LNCAP (cell line): ENCODE measurements at regions not wholly inside any gene's neighbourhood (a gene's known extent, or its start where the extent isn't known, plus 50 kb on each side); places are given as distances from the start of the nearest gene placed in this dataset.

Experiments used
- TF ChIP-seq, protein P1 (sequence below): fragments of 450-650 bp; IDR thresholded peaks from 2 replicates; pipeline ENCODE4 v1.5.1; 2017; ENCODE audit warnings: mild to moderate bottlenecking

DNA sequence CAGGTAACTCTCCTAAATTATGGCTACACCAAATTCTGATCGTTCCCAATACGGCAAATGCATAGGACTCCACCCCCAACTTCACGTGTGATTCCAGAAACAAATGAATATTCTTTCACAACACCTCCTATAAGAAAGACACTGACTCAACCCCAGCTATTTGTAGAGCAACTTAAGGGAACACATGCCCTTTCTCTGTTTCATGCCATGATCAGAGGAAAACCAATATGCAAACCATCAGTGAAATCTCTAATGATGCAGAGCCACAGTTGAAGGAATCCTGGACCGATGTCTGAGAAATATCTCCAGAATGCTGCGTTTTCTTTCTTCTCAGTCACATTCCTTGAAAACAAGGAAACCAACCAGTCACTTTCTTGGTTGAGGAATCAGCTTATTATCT, 164.2 kb upstream of the PTBP2 start:
- TF ChIP-seq, protein P1, sequence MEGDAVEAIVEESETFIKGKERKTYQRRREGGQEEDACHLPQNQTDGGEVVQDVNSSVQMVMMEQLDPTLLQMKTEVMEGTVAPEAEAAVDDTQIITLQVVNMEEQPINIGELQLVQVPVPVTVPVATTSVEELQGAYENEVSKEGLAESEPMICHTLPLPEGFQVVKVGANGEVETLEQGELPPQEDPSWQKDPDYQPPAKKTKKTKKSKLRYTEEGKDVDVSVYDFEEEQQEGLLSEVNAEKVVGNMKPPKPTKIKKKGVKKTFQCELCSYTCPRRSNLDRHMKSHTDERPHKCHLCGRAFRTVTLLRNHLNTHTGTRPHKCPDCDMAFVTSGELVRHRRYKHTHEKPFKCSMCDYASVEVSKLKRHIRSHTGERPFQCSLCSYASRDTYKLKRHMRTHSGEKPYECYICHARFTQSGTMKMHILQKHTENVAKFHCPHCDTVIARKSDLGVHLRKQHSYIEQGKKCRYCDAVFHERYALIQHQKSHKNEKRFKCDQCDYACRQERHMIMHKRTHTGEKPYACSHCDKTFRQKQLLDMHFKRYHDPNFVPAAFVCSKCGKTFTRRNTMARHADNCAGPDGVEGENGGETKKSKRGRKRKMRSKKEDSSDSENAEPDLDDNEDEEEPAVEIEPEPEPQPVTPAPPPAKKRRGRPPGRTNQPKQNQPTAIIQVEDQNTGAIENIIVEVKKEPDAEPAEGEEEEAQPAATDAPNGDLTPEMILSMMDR = no peak

GRCh38 chr1:96558635-96559034, 162.9 kb upstream of the PTBP2 start:
- TF ChIP-seq, protein P1 = no peak

DNA sequence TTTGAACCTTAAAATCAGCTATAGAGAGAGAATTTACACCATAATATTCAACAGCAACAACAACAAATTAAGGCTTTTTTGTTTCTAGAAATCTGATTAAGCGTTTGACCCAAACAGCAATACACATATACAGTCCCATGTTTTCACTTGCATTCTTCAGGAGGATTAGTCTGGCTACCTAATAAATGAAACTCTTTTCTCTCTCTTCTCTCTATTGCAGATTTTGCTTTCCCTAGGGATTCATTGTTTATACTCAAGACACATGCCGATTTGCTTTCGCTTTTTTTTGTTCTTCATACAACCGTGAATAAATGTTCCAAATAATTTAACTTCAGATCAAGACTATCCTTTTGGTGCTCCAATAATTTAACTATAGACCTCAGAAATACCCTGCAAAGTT, 162.4 kb upstream of the PTBP2 start:
- TF ChIP-seq, protein P1 = no peak

GRCh38 chr1:96559707-96560596, 161.6 kb upstream of the PTBP2 start:
- TF ChIP-seq, protein P1 = no peak

- TF ChIP-seq, protein P1 = no peak
Measured at GRCh38 chr1:96562094-96562493, 159.5 kb upstream of the PTBP2 start.

DNA sequence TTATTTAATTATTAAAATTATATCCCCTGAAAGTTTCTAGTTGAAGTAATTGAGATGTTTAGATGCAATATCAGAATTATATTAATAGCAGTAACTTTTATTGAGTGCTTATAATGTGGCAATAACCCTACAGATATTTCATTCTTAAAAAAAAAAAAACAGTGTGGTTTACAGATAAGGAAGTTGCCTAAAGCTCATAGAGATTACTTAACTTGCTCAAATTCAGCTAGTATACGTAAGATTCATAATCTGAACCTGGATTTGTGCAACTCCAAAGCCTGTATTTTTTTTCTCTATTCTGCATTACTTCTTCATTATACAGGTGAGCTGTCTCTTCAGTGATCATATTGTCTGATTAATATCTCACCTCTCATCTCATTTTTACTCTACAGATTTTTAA, 156.0 kb upstream of the PTBP2 start:
- TF ChIP-seq, protein P1 = no peak

- TF ChIP-seq, protein P1 = no peak
Measured at GRCh38 chr1:96568639-96569038, 152.9 kb upstream of the PTBP2 start.
